H1 (cell line): ENCODE measurements at regions not wholly inside any gene's neighbourhood (a gene's known extent, or its start where the extent isn't known, plus 50 kb on each side); places are given as distances from the start of the nearest gene placed in this dataset.

ENCODE experiments used
- BACH1 ChIP-seq: IDR thresholded peaks from 2 replicates; pipeline ENCODE4 v1.6.1; 2012; ENCODE audit warnings: low read length, improper control_type of control experiment
- CHD2 ChIP-seq: IDR thresholded peaks from 2 replicates; pipeline ENCODE4 v1.6.1; 2012; ENCODE audit warnings: low read length, improper control_type of control experiment
- CTCF ChIP-seq, 3 experiments: IDR thresholded peaks; 1 replicate in 2 of 3; 2 replicates in 1 of 3; pipeline versions ENCODE4 v1.5.1 to v1.6.1; 2011; ENCODE audit warnings: low read length in 3 of 3, mild to moderate bottlenecking in 3 of 3, inconsistent platforms in 2 of 3, low read depth in 1 of 3, moderate library complexity in 1 of 3; ENCODE audit not compliant: insufficient read depth in 1 of 3; ENCODE audit errors: control extremely low read depth in 1 of 3
- EP300 ChIP-seq, 2 experiments: IDR thresholded peaks; 1 replicate in 1 of 2; 2 replicates in 1 of 2; pipeline ENCODE4 v1.6.1; 2011 to 2012; ENCODE audit warnings: low read depth in 2 of 2, low read length in 2 of 2, mild to moderate bottlenecking in 2 of 2, borderline replicate concordance in 1 of 2, inconsistent platforms in 1 of 2, moderate library complexity in 1 of 2
- EZH2 ChIP-seq: fragments of 200-600 bp; sonication (generic); IDR thresholded peaks from 2 replicates; pipeline ENCODE4 v1.7.1; 2012; ENCODE audit warnings: low read depth, mild to moderate bottlenecking, moderate library complexity, low read length, inconsistent platforms; ENCODE audit not compliant: severe bottlenecking
- POLR2AphosphoS5 ChIP-seq: IDR thresholded peaks from 2 replicates; pipeline ENCODE4 v1.6.1; 2011; ENCODE audit warnings: low read depth, low read length
- RAD21 ChIP-seq, 2 experiments: IDR thresholded peaks in 1 of 2; conservative IDR thresholded peaks in 1 of 2; 2 replicates each; pipeline ENCODE4 v1.6.1; 2011; ENCODE audit warnings: low read depth in 2 of 2, low read length in 2 of 2, improper control_type of control experiment in 1 of 2, inconsistent platforms in 1 of 2, mild to moderate bottlenecking in 1 of 2, moderate library complexity in 1 of 2
- YY1 ChIP-seq: IDR thresholded peaks from 2 replicates; pipeline ENCODE4 v1.6.1; 2011; ENCODE audit warnings: low read depth, mild to moderate bottlenecking, low read length

GRCh38 chr1:223471566-223471965 lies 78.4 kb downstream of the CCDC185 start:
- TF ChIP-seq CTCF (IDR thresholded peaks at IDR 0.05; ENCODE audit: control extremely low read depth in 1 of 3, insufficient read depth in 1 of 3, low read depth in 1 of 3, low read length in 3 of 3) (no peak), EP300 (IDR thresholded peaks at IDR 0.05; ENCODE audit: borderline replicate concordance in 1 of 2, low read depth in 2 of 2, low read length in 2 of 2) (no peak), EZH2 (no peak), YY1 (no peak), BACH1 (no peak), POLR2AphosphoS5 (no peak), CHD2 (no peak), RAD21 (IDR thresholded peaks at IDR 0.05 in 1 of 2, conservative IDR thresholded peaks at IDR 0.05 in 1 of 2; ENCODE audit: low read depth in 2 of 2, low read length in 2 of 2) (no peak)
